Nucleus accumbens (tissue), 56 donors: ENCODE measurements at regions not wholly inside any gene's neighbourhood (a gene's known extent, or its start where the extent isn't known, plus 50 kb on each side); places are given as distances from the start of the nearest gene placed in this dataset.
"Not testable (repeated sequence)": the region's sequence is repeated elsewhere in the genome, so short reads cannot be mapped to it uniquely, and the experiment has no call there.

Source experiments
- DNase-seq, 56 donors: peaks; one replicate each; lab custom pipeline; 2025; lab: John Stamatoyannopoulos, UW

GRCh38 chrX:52261125-52261462 lies 76.4 kb downstream of the MAGED4 start:
- DNase-seq = no peak

- DNase-seq = peak; percentile 32 to 97 (median 88)
Measured at GRCh38 chrX:52261463-52262194, 76.9 kb downstream of the MAGED4 start.

GRCh38 chrX:52262195-52262546 lies 77.5 kb downstream of the MAGED4 start:
- DNase-seq = peak in 7 of 56 donors; percentile 22 to 61 (median 37)

DNA sequence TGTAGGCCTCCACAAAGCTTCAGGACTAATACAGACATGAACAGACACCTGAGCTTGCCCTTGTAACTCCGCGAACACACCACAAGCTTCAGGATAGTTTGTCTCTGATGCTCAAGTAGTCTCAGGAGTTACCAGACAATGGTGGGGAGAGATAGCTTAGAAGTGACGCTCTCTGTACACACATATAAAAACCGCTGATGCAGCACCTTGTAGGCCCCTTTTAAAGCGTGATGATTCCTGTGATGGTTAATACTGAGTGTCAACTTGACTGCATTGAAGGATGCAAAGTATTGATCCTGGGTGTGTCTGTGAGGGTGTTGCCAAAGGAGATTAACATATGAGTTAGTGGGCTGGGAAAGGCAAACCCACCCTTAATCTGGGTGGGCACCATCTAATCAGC lies 78.7 kb downstream of the MAGED4 start:
- DNase-seq = no peak

DNA sequence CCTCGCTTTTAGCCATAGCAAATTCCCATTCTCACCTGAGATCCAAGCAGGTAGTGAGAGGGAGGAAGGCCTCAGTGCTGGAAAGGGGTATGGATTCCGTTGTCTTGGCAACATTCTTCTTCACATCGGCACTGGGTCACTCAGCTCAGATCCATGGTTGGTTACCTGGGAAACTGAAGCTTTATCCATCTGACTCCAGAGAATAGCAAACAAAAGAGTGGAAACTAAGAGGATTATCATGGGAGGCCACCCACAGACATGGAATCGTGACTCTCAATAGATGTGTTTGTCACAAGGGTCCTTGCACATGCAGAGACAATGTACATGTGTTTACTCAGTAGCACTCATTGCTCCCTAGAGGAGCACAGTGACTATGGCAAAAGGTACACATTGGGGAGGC lies 81.0 kb downstream of the MAGED4 start:
- DNase-seq = peak in 2 of 56 donors; percentile 1 to 3

- not testable (repeated sequence) for DNase-seq
Measured at GRCh38 chrX:52268502-52268901, 83.8 kb downstream of the MAGED4 start.

- no peak for DNase-seq
Measured at GRCh38 chrX:52270453-52271116, 85.9 kb downstream of the MAGED4 start.

GRCh38 chrX:52271206-52271605 lies 86.5 kb downstream of the MAGED4 start:
- peak in 1 of 56 donors; percentile 4 for DNase-seq

GRCh38 chrX:52277666-52278065 lies 91.2 kb upstream of the XAGE2 start:
- DNase-seq = no peak

DNA sequence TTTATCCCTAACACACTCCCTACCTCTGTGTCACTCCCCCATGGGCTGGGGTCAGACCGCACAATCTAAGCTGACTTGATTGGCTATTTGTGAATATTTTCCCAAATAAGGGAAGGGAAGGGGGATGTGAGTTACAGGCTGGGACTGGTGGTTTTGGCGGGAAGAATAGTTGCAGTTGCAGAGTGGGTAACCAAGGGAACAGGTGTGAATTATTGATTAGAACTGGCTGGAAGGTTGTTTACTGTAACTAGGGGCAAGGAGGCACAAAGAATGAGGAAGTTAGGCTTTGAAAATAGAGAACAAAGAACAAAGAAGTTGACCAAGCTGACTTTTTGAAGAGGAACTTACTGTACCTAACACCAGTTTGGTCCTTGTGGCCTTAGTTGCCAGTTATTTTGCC lies 88.0 kb upstream of the XAGE2 start:
- DNase-seq = no peak

DNA sequence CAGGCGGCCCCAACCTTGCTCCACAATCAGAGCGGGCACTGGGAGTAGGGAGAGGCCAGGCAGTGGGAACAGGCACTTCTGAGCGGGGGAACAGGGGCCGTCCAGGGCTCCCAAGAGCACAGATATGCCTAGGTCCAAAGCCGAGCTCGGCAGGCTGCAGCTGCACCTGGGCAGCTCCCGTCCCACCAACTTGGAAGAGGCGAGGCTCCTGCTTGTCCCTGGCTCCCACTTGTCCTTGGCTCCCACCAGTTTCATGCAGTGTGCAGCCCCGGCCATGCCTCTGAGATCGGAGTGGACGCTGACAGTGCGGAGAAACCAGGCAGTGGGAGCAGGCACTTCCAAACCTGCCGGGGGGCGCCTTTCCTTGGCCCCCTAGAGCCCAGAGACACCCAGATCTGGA lies 84.0 kb upstream of the XAGE2 start:
- DNase-seq = no peak

DNA sequence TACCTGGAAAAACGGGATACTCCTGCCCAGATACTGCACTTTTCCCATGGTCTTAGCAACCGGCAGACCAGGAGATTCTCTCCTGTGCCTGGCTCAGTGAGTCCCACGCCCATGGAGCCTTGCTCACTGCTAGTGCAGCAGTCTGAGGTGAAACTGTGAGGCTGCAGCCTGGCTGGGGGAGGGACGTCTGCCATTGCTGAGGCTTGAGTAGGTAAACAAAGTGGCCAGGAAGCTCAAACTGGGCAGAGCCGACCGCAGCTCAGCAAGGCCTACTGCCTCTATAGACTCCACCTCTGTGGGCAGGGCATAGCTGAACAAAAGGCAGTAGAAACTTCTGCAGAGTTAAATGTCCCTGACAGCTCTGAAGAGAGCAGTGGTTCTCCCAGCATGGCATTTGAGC lies 69.9 kb upstream of the XAGE2 start:
- not testable (repeated sequence) for DNase-seq

DNA sequence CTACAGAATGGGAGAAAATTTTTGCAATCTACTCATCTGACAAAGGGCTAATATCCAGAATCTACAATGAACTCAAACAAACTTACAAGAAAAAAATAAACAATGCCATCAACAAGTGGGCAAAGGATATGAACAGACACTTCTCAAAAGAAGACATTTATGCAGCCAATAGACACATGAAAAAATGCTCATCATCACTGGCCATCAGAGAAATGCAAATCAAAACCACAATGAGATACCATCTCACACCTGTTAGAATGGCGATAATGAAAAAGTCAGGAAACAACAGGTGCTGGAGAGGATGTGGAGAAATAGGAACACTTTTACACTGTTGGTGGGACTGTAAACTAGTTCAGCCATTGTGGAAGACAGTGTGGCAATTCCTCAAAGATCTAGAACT lies 60.3 kb upstream of the XAGE2 start:
- DNase-seq = not testable (repeated sequence)
